ENCODE measurements at regions not wholly inside any gene's neighbourhood (a gene's known extent, or its start where the extent isn't known, plus 50 kb on each side); places are given as distances from the start of the nearest gene placed in this dataset.

GRCh38 chr20:57779401-57780003 is 69.7 kb upstream of the PMEPA1 start:
- 0 out of 2 replicates have a peak overlapping the region, but pooled peaks have one; percentile 10 for H2AFZ ChIP-seq
- no peak overlapping the region for H3K27ac ChIP-seq (ENCODE audit: low read depth)
- no peaks in the 10 kb centered on the region for H4K20me1 ChIP-seq (replicated peaks; ENCODE audit: insufficient read depth)
- Mint-ChIP-seq H3K27me3 (ENCODE audit: insufficient read depth, low read depth, poor library complexity) (peaks cover 6% of the 10 kb centered on the region), H3K27ac (no peak overlapping the region), H3K36me3 (ENCODE audit: low read depth) (no peaks in the 10 kb centered on the region), H3K4me3 (no peak overlapping the region), H3K9me3 (no peaks in the 10 kb centered on the region), H3K4me1 (peaks cover 4% of the 10 kb centered on the region)
- peak; percentile 17 for DNase-seq (ENCODE audit: low spot score)
- H3K36me3 ChIP-seq (ENCODE audit: insufficient read depth) = no peaks in the 10 kb centered on the region
- H3K4me1 ChIP-seq (ENCODE audit: insufficient read depth) = peaks cover 5% of the 10 kb centered on the region; the same call in 1 of the 2 replicates
- no peak overlapping the region for H3K4me2 ChIP-seq
- no peak for TF ChIP-seq CREB1 (CRISPR knock-in tag; IDR thresholded peaks at IDR 0.05; ENCODE audit: low read depth)
- TF ChIP-seq NANOG (IDR thresholded peaks at IDR 0.05; ENCODE audit: borderline replicate concordance) = no peak
- TF ChIP-seq, protein P1, sequence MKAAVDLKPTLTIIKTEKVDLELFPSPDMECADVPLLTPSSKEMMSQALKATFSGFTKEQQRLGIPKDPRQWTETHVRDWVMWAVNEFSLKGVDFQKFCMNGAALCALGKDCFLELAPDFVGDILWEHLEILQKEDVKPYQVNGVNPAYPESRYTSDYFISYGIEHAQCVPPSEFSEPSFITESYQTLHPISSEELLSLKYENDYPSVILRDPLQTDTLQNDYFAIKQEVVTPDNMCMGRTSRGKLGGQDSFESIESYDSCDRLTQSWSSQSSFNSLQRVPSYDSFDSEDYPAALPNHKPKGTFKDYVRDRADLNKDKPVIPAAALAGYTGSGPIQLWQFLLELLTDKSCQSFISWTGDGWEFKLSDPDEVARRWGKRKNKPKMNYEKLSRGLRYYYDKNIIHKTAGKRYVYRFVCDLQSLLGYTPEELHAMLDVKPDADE (IDR thresholded peaks at IDR 0.05) = no peak
- no peak for TF ChIP-seq ZNF114 (CRISPR knock-in tag; IDR thresholded peaks at IDR 0.05)
- no peak for TF ChIP-seq POLR2AphosphoS5 (IDR thresholded peaks at IDR 0.05; ENCODE audit: low read depth)
- TF ChIP-seq REST (IDR thresholded peaks at IDR 0.05; ENCODE audit: unreplicated experiment) = no peak
- no peak for TF ChIP-seq EZH2 (IDR thresholded peaks at IDR 0.05; ENCODE audit: low read depth, unreplicated experiment)
- TF ChIP-seq EZH2phosphoT487 (IDR thresholded peaks at IDR 0.05; ENCODE audit: unreplicated experiment) = no peak
- TF ChIP-seq, protein P2, sequence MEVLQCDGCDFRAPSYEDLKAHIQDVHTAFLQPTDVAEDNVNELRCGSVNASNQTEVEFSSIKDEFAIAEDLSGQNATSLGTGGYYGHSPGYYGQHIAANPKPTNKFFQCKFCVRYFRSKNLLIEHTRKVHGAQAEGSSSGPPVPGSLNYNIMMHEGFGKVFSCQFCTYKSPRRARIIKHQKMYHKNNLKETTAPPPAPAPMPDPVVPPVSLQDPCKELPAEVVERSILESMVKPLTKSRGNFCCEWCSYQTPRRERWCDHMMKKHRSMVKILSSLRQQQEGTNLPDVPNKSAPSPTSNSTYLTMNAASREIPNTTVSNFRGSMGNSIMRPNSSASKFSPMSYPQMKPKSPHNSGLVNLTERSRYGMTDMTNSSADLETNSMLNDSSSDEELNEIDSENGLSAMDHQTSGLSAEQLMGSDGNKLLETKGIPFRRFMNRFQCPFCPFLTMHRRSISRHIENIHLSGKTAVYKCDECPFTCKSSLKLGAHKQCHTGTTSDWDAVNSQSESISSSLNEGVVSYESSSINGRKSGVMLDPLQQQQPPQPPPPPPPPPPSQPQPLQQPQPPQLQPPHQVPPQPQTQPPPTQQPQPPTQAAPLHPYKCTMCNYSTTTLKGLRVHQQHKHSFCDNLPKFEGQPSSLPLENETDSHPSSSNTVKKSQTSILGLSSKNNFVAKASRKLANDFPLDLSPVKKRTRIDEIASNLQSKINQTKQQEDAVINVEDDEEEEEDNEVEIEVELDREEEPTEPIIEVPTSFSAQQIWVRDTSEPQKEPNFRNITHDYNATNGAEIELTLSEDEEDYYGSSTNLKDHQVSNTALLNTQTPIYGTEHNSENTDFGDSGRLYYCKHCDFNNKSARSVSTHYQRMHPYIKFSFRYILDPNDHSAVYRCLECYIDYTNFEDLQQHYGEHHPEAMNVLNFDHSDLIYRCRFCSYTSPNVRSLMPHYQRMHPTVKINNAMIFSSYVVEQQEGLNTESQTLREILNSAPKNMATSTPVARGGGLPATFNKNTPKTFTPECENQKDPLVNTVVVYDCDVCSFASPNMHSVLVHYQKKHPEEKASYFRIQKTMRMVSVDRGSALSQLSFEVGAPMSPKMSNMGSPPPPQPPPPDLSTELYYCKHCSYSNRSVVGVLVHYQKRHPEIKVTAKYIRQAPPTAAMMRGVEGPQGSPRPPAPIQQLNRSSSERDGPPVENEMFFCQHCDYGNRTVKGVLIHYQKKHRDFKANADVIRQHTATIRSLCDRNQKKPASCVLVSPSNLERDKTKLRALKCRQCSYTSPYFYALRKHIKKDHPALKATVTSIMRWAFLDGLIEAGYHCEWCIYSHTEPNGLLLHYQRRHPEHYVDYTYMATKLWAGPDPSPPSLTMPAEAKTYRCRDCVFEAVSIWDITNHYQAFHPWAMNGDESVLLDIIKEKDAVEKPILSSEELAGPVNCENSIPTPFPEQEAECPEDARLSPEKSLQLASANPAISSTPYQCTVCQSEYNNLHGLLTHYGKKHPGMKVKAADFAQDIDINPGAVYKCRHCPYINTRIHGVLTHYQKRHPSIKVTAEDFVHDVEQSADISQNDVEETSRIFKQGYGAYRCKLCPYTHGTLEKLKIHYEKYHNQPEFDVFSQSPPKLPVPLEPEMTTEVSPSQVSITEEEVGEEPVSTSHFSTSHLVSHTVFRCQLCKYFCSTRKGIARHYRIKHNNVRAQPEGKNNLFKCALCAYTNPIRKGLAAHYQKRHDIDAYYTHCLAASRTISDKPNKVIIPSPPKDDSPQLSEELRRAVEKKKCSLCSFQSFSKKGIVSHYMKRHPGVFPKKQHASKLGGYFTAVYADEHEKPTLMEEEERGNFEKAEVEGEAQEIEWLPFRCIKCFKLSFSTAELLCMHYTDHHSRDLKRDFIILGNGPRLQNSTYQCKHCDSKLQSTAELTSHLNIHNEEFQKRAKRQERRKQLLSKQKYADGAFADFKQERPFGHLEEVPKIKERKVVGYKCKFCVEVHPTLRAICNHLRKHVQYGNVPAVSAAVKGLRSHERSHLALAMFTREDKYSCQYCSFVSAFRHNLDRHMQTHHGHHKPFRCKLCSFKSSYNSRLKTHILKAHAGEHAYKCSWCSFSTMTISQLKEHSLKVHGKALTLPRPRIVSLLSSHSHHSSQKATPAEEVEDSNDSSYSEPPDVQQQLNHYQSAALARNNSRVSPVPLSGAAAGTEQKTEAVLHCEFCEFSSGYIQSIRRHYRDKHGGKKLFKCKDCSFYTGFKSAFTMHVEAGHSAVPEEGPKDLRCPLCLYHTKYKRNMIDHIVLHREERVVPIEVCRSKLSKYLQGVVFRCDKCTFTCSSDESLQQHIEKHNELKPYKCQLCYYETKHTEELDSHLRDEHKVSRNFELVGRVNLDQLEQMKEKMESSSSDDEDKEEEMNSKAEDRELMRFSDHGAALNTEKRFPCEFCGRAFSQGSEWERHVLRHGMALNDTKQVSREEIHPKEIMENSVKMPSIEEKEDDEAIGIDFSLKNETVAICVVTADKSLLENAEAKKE (CRISPR knock-in tag; IDR thresholded peaks at IDR 0.05) = no peak
- TF ChIP-seq JUNB (IDR thresholded peaks at IDR 0.05; ENCODE audit: unreplicated experiment) = no peak
- ATAC-seq = peak; percentile 81
- no peaks in the 10 kb centered on the region for H3K27me3 ChIP-seq (ENCODE audit: insufficient read depth)
- H3K79me2 ChIP-seq (replicated peaks; ENCODE audit: insufficient read depth) = no peaks in the 10 kb centered on the region
- H3K9me2 ChIP-seq (ENCODE audit: insufficient read depth) = peaks cover 6% of the 10 kb centered on the region; the same call in 1 of the 2 replicates
- no peak overlapping the region for H3K4me3 ChIP-seq
- H3F3A ChIP-seq (replicated peaks; ENCODE audit: low read depth) = no peaks in the 10 kb centered on the region
